NCI-H510A treated with DMSO at 0.1 percent for 48 hours (cell line): ENCODE measurements at regions not wholly inside any gene's neighbourhood (a gene's known extent, or its start where the extent isn't known, plus 50 kb on each side); places are given as distances from the start of the nearest gene placed in this dataset.

Experiments used
- DNase-seq: peaks from one replicate; lab custom pipeline; 2025; lab: John Stamatoyannopoulos, UW

GRCh38 chr10:42932735-42933447 is 144.0 kb upstream of the RET start:
- no peak for DNase-seq

DNA sequence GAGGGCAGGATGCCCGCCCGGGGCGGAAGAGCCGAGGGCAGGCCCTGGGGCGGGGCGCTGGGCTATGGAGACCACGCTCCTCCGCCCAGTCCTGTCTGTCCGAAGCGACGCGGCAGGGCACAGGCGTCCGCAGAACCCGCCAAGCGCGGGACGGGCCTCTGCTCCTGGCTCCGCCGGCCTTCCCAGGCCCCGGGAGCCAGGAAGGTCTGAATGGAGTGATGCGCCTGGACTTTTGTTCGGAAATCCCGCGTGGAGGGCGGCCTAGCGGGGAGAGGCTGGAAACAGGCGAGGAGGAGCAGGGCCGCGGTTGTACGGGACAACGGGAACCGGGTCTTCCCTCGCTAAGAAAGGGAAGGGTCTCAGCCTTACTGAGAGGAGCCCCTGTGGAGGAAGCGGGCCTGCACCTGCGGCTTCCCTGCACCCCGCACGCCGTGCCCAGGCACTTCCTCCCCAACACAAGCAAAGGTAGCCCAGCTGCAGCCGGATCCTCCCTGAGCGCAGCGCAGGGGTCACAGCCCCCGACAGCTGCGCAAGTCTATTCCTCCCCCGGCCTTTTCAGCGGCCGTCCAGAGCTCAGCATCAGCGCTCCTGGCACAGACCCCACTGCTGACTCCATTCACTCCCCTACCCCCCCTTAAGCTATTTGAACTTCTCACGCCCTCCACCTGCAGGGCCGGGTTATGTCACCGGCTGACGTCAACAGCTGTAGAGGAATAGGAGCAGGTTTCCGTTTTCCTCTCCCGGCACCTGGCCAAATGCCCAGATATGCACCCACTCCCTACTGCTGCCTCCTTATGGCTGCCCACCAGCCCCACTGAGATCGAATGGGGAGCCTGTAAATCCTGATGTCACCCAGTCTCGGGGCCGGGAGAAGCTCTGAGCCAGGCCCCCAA is 143.2 kb upstream of the RET start:
- DNase-seq = peak; percentile 58

DNA sequence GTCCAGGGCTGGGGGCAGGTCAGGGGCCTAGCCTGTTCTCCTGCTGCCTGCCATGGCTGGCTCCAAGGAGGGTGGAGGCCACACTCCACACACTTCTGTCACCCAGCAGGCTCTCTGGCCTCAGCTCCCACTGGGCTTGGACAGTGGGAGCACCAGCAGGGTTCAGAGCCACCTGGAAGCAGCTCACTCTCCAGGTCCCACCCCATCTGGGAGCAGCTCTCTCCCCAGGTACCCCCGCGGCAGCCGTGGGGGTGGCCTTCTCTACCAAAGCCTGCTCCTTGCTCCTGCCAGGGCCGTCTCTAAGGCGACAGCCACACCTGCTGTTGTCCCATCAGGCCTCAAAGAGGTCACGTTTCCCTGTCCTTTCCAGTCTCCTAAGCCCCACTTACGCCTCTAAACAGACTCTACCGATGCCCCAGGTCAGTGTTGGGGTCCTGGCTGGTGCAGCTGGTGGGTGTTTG is 142.5 kb upstream of the RET start:
- DNase-seq = peak; percentile 18

GRCh38 chr10:42934842-42935241 is 142.0 kb upstream of the RET start:
- DNase-seq = no peak

GRCh38 chr10:42935466-42935865 is 141.4 kb upstream of the RET start:
- DNase-seq = no peak

DNA sequence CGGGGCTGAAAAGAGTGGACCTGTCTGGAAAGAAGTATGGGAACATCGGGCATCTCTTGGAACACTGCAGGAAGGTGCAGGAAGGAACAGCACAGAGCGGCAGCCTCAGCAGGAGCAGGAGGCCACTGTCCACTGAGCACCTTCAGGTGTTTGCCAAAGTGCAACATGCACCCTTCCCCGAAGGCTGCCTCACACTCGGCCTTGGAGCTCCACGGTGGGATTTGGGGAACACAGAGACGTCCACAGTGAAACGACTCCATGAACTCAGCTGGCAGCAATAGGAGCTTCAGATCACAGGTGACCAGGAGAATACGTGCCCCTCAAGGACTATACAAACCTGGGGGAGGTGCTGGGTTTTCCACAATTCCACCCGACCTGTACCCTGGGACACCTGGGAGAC is 140.3 kb upstream of the RET start:
- DNase-seq = no peak

- no peak for DNase-seq
Measured at GRCh38 chr10:42937048-42937447, 139.8 kb upstream of the RET start.

DNA sequence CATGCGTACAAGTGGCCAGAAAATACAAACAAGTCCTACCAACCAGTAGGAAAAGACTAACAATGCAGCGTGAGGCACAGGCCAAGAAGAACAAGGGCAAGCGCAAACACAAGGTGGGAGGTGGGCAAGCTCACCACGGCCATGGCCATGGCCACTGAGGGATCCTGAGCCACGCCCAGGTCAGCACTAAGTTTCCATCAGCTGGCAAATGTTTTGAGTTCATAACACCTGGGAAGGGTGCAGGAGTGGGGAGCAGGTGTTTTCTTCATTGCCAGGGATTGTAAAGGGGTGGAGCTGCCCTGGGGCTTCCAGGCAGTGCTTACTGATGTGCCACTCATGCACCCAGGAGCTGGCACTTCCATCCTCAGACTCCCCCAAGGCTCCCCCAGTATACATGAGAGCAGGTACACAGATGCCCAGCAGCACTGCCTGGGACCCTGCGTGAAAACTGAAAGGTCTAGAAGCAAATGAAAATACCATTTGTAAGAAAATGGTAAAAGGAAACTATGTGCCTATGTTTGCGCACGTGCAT is 139.2 kb upstream of the RET start:
- DNase-seq = peak; percentile 10

DNA sequence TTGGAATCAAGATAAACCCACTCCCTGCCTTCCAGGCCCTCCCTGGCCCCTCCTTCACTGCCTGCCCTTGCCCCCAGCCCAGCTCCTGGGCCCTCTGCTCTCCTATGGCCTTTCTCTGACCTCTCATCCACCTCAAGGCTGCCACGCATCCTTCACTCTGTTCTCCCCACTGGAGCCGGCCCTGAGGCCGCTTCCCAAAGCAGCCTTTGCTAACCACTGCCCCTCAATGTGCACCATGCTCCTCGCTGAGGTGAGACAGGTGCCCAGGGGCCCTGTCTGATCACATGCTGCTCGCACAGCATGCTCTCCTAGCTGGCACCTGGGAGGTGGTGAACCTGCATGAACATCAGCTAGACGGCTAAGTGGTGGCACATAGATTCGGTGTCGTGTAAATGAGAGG is 138.5 kb upstream of the RET start:
- no peak for DNase-seq

DNA sequence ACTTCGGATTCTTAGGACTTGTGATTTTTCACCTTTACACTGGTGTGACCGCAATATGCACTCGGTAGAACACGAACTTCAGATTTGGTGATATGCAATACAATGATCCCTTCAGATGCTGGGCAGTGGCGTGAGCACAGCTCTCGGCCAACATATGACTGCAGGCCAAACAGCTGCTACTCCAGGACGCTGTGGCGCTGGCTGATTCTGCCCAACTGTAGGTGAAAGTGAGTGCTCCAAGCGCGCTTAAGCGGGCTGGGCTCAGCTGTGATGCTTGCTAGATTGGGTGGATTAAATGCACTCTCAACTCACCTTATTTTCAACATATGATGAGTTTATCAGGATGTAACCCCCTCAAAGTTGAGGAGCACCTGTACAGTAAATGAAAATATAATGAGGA is 137.6 kb upstream of the RET start:
- no peak for DNase-seq

DNA sequence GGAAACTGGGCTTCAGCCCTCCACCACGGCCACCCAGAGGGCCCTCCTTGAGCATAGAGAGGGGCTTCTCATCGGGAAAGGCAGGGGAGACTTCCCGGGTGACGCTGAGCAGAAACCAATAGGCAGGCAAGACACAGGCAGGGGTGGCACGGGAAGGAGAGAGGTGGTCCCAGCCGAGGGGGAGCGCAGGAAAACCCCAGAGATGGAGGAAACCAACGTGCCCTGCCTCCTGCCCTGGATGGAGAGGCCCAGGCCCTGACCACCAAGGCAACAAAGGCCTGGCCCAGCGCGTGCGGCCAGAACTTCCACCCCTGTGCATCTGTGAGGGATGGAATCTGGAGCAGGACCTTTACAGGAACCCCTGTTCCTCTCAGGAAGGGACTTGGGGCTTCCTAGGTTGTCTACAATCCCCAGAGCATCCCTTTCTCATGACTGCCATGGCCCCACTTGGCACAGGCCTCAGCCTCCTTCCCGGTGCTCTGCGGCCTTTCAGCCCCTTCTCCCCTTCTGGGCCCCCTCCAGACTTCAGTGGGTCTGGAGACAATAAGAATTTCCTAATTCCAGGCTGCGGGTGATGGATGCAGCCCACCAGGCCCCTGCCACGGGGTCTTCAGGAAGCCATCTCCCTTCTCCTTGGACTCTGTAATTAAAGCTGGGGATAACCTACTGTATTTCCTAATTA is 137.0 kb upstream of the RET start:
- no peak for DNase-seq

GRCh38 chr10:42940487-42941294 is 136.2 kb upstream of the RET start:
- DNase-seq = no peak

GRCh38 chr10:42941295-42941644 is 135.6 kb upstream of the RET start:
- no peak for DNase-seq

DNA sequence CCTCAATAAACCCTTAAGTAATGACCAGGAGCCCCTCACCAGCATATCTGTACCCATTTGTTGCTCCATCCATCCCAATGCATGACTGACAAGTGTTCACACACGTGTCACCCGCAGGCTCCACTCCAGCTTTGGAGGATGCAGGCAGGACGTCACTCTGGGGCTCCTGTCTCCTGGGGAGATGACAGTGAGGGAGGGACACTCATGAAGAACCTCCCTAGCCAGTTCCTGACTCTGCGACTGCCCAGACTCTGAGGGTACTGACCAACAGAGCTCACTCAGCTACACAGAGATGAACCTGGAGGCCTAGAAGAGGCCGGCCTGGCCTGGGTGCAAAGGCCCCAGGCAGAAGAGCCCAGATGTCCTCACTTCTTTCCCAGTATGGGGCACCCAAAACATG is 135.1 kb upstream of the RET start:
- DNase-seq = no peak

- DNase-seq = no peak
Measured at GRCh38 chr10:42942279-42942950, 134.5 kb upstream of the RET start.

- DNase-seq = no peak
Measured at GRCh38 chr10:42943025-42943818, 133.6 kb upstream of the RET start.

GRCh38 chr10:42948040-42948439 is 128.8 kb upstream of the RET start:
- DNase-seq = no peak

DNA sequence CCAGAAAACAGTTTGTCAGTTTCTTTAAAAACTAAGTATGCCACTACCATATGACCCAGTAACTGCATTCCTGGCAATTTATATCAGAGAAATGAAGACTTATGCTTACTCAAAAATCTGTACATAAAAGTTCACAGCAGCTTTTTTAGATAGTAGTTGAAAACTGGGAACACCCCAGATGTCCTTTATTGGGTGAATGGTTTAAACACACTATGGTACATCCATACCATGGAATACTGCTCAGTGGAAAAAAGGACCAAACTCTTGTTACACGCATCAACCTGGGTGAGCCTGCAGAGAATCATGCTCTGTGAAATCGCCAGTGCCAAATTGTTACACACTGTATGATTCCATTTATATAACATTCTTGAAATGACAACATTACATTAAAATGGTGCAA is 127.6 kb upstream of the RET start:
- DNase-seq = no peak

GRCh38 chr10:42950606-42951485 is 126.0 kb upstream of the RET start:
- no peak for DNase-seq
